NCI-H748 treated with DMSO at 0.1 percent for 48 hours (cell line): ENCODE measurements at regions not wholly inside any gene's neighbourhood (a gene's known extent, or its start where the extent isn't known, plus 50 kb on each side); places are given as distances from the start of the nearest gene placed in this dataset.

Experiments
- DNase-seq: peaks from one replicate; lab custom pipeline; 2025; lab: John Stamatoyannopoulos, UW

- no peak for DNase-seq
Observed at GRCh38 chr6:166751051-166751595, 124.1 kb upstream of the RPS6KA2 start.

DNA sequence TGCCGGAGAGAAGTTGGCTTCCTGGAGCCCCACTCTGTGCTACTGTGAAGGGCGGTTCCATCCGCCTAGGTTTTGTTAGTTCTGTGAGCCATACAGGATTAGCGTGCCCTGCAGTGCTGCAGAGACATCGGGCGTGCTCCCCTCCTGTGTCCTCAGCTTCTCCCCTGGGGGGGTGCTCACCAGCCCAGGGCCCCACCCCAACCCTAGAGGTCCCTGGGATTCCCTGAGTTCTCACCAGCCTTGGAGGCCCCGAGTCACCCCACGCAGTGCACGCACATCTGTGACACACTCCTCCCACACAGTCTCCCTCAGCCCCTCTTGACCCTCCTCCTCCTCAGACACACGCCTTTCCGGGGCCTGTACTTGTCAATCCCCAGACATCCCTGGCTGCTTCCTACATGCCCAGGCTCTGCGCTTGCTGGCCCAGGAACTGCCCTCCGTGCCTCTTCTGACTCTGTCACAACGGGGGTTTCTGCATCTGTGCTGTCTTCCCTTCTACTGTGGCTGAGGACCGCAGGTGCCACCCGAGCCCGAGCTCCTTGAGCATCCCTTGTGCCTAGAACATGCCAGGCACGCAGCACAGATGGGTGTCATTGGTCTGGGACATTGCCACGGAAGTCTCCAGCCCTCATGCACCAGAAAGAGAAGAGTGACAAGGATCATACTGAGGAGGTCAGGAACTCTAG lies 123.2 kb upstream of the RPS6KA2 start:
- DNase-seq, result no peak

DNA sequence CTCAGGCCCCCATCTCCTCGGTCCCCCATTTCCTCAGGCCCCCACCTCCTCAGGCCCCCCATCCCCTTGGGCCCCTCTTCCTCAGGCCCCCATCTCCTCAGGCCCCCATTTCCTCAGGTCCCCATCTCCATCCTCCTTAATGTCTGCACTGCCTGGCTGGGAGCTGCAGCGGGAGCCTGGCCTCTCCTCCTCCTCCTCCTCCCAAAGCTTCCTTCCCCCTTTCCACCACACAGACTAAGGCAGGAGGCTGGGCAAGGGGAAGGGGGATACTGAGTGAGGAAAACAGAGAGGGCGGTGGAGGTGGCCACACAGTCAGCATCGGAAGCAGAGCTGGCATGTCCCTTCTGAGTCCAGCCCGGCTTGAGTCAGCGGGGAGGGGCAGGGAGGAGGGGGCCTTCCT lies 122.6 kb upstream of the RPS6KA2 start:
- no peak for DNase-seq

DNA sequence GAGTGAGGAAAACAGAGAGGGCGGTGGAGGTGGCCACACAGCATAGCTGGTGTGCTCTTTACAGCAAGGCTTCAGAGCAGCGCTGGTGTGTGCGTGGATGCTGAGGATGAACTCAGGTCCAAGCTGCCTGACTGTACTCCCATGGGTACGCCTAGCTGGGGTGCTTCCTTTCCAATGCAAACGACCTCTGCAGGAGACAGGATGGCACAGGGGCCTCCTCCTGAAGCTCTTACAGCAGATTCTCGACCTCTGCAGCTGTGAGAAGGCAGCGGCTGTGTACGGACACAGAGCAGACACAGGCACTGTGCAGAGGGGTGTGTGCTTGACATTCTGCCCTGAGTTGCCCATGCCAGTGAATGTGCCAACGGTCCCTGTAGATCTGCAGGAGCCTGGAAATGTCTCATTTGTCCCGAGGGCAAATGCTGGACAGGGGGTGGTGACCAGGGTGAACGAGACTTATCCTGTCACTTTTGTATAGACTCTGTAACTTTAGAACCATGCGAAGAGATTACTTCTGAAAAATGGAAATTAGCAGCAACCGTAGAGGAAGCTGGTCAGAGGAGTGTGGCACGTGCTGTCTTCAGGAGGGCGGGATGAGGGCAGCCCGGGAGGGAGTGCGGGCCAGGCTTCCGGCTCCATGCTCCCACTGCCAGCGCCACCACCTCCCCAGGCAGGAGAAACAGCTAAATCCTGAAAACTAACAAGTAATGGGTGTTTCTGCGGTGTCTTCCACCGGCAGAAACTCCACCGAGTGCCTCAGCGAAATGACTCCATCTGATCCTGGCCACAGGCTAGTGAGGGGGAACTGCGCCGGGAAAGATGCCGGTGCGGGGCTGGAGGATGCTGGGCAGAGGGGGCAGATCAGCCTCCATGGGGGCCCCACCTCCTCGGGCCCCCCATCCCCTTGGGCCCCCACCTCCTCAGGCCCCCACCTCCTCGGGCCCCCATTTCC lies 120.9 kb upstream of the RPS6KA2 start:
- DNase-seq, result no peak

- DNase-seq, result no peak
Observed at GRCh38 chr6:166745801-166746668, 119.0 kb upstream of the RPS6KA2 start.

DNA sequence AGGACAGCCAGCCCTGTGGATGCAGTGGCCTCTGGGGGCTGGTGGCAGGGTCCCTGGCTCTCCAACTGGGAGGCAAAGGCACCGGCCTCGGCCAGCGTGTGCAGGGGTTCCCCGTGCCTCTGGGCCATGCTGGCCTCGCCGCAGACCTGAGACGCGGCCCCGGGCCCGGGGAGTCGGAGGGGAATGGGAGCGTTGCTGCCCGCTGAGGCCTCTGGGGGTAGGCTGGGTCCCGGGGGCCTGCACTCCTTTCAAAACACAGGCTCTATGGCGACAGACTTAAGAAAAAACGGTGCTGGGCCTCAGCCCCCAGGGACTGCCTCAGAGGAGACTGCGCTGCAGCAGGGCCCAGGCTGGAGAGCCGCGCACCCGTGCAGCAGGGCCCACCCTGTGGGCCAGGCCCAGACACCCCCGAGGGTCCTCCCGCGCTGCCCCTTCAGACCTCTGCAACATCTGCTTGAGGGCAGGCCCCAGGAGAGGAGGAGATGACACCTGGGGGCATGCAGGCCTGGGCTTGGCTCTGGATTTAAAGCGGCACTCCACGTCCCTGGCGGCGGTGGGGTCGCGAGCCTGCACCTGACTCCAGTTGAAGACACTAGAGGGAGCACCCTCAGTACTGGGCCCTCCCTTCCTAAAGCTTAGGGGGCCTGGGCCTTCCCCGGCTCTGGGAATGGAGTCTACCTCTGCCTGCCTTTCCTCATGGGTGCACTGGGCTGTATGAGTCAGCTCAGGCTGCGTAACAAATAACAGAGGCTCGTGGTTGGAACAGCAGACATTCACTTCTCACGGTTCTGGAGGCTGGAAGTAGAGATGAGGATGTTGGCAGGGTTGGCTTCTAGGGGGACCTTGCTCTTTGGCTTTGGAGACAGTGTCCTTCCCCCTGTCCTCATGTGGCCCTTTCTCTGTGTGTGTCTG lies 117.4 kb upstream of the RPS6KA2 start:
- no peak for DNase-seq

DNA sequence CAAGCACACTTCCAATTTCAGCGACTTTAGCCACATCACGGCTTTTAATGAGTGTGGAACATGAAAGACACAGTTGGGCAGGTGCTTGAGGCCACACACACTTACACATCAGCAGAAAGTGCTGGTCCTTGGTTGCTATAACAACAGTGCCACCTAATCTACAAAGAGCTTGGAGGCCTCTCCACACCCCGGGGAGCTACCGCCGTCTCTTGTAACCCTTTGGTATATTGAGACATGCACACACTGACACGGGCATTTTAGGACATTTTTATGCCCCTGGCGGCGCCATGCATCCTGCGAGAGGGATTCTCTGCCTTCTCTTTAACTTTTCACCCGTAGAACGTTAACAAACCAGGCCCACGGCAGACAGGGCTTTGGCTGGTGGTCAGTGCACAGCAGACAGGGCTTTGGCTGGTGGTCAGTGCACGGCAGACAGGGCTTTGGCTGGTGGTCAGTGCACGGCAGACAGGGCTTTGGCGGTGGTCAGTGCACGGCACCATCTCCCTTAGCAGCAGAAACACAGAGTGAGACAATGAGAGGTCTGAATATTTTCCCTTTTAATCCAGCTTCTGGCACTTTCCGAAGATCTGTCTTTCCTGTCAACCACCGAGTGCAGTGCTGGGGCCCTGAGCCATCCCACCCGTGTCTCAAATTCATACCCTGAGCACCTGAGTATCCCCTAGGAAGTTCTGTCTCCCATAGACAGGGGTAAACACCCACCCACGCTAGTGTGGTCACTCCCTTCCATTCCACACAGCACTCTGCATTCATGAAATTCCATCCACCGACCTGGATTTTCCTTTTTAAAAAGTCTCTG lies 116.6 kb upstream of the RPS6KA2 start:
- DNase-seq, result no peak

DNA sequence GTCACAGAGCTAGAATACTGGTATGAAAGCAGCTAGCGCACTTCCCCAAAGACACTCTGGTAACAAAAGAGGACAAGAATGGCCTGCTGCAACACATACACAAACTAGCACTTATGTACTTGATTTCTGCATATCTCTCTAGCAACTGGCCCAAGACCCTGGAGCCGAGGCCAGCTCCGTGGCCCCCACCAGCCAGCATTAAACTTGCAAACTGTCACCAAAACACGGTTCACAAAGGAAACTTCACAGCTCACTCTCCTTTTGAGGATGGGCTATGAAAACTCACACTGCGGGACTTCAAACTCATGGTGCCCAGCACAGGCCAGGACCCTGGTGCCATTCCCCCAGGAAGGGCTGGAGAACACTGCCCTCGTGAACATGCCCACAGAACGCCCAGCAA lies 115.9 kb upstream of the RPS6KA2 start:
- DNase-seq, result no peak

DNA sequence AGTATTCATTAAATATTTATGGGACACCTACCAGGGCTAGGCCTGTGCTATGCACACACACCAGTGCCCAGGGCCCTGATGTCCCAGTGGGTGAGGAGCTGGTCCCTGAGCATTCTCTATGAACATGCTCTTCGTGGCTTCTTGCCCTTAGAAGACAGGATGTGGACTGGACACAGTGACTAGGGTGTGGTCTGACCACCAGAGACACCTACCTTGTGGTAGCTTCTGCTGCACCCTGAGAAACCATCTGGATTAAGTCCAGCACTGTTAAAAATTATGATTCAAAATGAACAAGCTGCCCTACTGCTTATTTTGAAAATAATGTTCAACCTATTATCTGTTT lies 112.9 kb upstream of the RPS6KA2 start:
- DNase-seq, result no peak

DNA sequence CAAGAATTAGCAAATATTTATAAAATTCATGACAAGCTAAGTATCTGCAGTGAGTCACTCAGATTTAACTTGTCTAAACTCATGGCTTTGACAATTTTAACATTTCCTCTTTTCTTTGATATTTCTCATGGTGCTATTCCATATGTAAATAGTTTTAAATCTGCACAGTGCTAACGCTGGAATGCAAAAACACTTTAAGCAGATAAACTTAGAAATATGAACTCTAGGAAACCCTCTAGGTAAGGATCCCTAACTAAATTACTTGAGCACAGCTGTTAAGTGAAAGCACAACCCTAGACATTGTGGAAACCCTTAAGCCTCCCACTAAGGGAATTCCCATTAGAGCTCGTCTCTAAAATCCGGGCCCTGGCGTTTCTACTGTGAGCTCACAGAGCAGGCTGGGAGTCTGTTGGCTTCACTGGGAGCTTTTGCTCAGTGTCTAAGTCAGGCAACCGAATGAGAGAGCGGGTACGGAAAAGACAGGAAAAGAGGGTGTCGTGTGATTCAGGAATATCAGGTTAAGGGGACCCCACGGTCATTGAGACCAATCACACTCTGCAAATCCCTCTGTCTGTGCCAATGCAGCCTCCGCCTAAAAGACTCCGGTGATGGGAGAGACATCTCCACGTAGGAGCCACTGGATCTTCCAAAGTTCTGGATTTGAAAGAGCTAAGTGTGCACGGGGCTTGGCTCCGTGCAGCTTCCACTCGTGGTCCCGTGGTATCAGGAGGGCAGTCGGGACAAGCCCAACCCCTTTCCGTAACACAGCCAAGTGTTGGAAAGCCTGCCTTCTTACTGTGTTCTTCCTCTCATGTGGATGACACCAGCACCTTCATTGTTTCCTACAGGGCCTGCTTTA lies 112.3 kb upstream of the RPS6KA2 start:
- DNase-seq, result no peak

GRCh38 chr6:166738386-166739116 lies 111.5 kb upstream of the RPS6KA2 start:
- no peak for DNase-seq

DNA sequence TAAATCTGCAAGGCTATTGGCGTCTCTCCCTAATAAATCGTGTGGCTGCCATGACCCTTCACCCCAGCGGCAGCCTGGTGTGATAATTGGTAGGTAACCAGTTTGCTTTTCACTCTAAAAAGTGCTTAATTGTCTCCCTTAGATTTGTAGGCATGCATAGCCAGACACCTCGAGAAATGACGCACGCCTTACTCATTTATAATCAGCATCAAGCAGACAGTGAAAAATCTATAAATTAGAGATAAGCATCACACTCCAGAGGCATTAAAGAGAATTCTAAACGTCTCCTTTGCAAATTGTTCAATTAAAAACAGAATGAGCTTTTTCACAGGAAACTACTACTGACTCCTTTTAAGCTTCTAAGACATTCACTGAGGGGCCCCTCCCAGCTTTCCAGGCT lies 110.2 kb upstream of the RPS6KA2 start:
- no peak for DNase-seq

DNA sequence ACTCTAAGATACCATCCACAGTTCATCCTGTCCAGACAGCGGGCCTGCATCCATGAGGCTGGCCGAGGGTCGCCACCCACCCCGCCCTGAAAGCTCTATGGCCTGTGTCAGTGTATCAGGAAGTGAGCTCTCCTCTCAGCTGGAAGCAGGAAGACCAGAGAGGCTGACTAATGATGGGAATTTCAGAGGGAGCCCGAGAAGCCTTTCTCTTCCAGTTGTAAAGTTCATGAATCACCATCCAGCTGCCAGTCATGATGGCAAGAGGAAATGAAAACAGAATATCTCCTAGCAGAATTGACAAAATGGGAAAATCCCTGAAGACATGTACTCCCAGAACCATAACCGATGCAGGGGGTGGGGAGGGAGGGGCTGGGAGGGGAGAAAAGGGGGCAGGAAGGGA lies 109.6 kb upstream of the RPS6KA2 start:
- no peak for DNase-seq

- DNase-seq, result no peak
Observed at GRCh38 chr6:166733900-166734299, 106.8 kb upstream of the RPS6KA2 start.

- no peak for DNase-seq
Observed at GRCh38 chr6:166729658-166730057, 102.6 kb upstream of the RPS6KA2 start.

GRCh38 chr6:166728884-166729530 lies 102.0 kb upstream of the RPS6KA2 start:
- DNase-seq, result no peak

GRCh38 chr6:166726201-166726600 lies 99.2 kb upstream of the RPS6KA2 start:
- no peak for DNase-seq

GRCh38 chr6:166725571-166725970 lies 98.5 kb upstream of the RPS6KA2 start:
- no peak for DNase-seq
